Tibial nerve (tissue), 4 donors: ENCODE measurements at regions not wholly inside any gene's neighbourhood (a gene's known extent, or its start where the extent isn't known, plus 50 kb on each side); places are given as distances from the start of the nearest gene placed in this dataset.

Experiments used
- CTCF ChIP-seq, 5 experiments: fragments of 200-600 bp in 3 of 5; fragments of 450-650 bp in 2 of 5; sonication (generic) in 3 of 5; IDR thresholded peaks; one replicate each; pipeline ENCODE4 v1.5.1; 2016 to 2019; ENCODE audit warnings: antibody characterized with exemption in 5 of 5, mild to moderate bottlenecking in 3 of 5, moderate library complexity in 2 of 5
- EP300 ChIP-seq, 2 donors: sonication (generic); formaldehyde crosslinking; IDR thresholded peaks; one replicate each; pipeline ENCODE4 v1.6.1; 2017; ENCODE audit warnings: antibody characterized with exemption in 2 of 2, mild to moderate bottlenecking in 1 of 2

- TF ChIP-seq CTCF (IDR thresholded peaks at IDR 0.05) = no peak
- TF ChIP-seq EP300 (IDR thresholded peaks at IDR 0.05) = no peak
These were observed 536.8 kb upstream of the DPP6 start for GRCh38 chr7:153515359-153515758.
